K562 (cell line): ENCODE measurements at regions not wholly inside any gene's neighbourhood (a gene's known extent, or its start where the extent isn't known, plus 50 kb on each side); places are given as distances from the start of the nearest gene placed in this dataset.

ENCODE experiments used
- ATAC-seq: fragments of 200-7000 bp; cut with Tn5 transposase; 3 replicates; pipeline ENCODE4 v1.9.1; 2020; ENCODE audit warnings: moderate library complexity
- BruUV-seq: library from RNA; stranded (reverse); fragments of 400-500 nt; replicated peaks from 2 replicates; lab custom pipeline; 2021; lab: Mats Ljungman, UMichigan
- CTCF ChIA-PET: fragments of 300-600 bp; formaldehyde crosslinking; extraction: SDS; loops from one replicate; lab custom pipeline; 2021; ENCODE audit warnings: low intra/inter-chr PET ratio; lab: Yijun Ruan, JAX
- POLR2A ChIA-PET: fragments of 300-600, 350-650 bp; sonication (Branson Sonifier 250); formaldehyde crosslinking; extraction: SDS; loops from one replicate; lab custom pipeline; 2021; ENCODE audit warnings: antibody characterized with exemption, inconsistent platforms; lab: Yijun Ruan, JAX
- DNase-seq, 4 experiments: peaks; one replicate each; pipeline versions ENCODE4 v3.0.0 to v3.0.0-alpha.2; 2011 to 2018; ENCODE audit warnings: low spot score in 3 of 4, mixed read lengths in 3 of 4; ENCODE audit errors: extremely low read depth in 1 of 4
- FAIRE-seq: peaks from 2 replicates; lab custom pipeline; 2011; peaks lifted over from hg19 to GRCh38; lab: Jason Lieb, UNC
- H2AFZ ChIP-seq: 2 replicates; pipeline ENCODE4 v1.6.0; 2011; ENCODE audit warnings: low read depth, low read length, control low read depth, inconsistent platforms
- H3K27ac ChIP-seq: fragments of 200-600 bp; 3 replicates; pipeline ENCODE4 v1.8.0; 2011; ENCODE audit warnings: low read depth, mild to moderate bottlenecking, control low read depth, inconsistent platforms, low read length, moderate library complexity, mixed read lengths; ENCODE audit errors: extremely low read depth
- H3K27me3 ChIP-seq, 2 experiments: fragments of 300-600 bp in 1 of 2; 2 replicates in 1 of 2; 3 replicates in 1 of 2; pipeline versions ENCODE4 v1.6.0 to v1.8.0; 2011; ENCODE audit warnings: inconsistent platforms in 2 of 2, low read length in 2 of 2, mild to moderate bottlenecking in 1 of 2, mixed read lengths in 1 of 2, moderate library complexity in 1 of 2; ENCODE audit not compliant: control insufficient read depth in 2 of 2, insufficient read depth in 2 of 2
- H3K36me3 ChIP-seq: fragments of 300-600 bp; 3 replicates; pipeline ENCODE4 v1.8.0; 2011; ENCODE audit warnings: mild to moderate bottlenecking, low read length, inconsistent platforms; ENCODE audit not compliant: control insufficient read depth, insufficient read depth
- H3K4me1 ChIP-seq, 2 experiments: fragments of 200-600 bp in 1 of 2; replicated peaks in 1 of 2; 2 replicates in 1 of 2; 3 replicates in 1 of 2; pipeline versions ENCODE4 v1.5.1 to v1.8.0; 2011; ENCODE audit warnings: inconsistent platforms in 2 of 2, low read length in 2 of 2, mild to moderate bottlenecking in 1 of 2, mixed read lengths in 1 of 2, moderate library complexity in 1 of 2; ENCODE audit not compliant: control insufficient read depth in 2 of 2, insufficient read depth in 2 of 2
- H3K4me2 ChIP-seq: 2 replicates; pipeline ENCODE4 v1.6.1; 2011; ENCODE audit warnings: low read length, control low read depth, inconsistent platforms, mixed read lengths; ENCODE audit not compliant: insufficient read depth
- H3K4me3 ChIP-seq: fragments of 200-600 bp; sonication (generic), shearing (Covaris generic); 2 replicates; pipeline ENCODE4 v1.5.1; 2016; ENCODE audit warnings: control low read depth, inconsistent platforms
- H3K79me2 ChIP-seq: fragments of 200-600 bp; 3 replicates; pipeline ENCODE4 v1.8.0; 2011; ENCODE audit warnings: low read length, inconsistent platforms; ENCODE audit not compliant: control insufficient read depth, insufficient read depth
- H3K9ac ChIP-seq, 2 experiments: 2 replicates each; pipeline versions ENCODE4 v1.6.0 to v1.6.1; 2011; ENCODE audit warnings: low read depth in 2 of 2, low read length in 2 of 2, control low read depth in 1 of 2, inconsistent platforms in 1 of 2, mild to moderate bottlenecking in 1 of 2, mixed read lengths in 1 of 2; ENCODE audit not compliant: insufficient read depth in 1 of 2
- H3K9me1 ChIP-seq: one replicate; pipeline ENCODE4 v1.6.0; 2011; ENCODE audit warnings: inconsistent platforms, mild to moderate bottlenecking, low read length, moderate library complexity; ENCODE audit not compliant: control insufficient read depth, insufficient read depth
- H3K9me3 ChIP-seq: replicated peaks from 2 replicates; pipeline ENCODE4 v1.5.1; 2011; ENCODE audit warnings: low read depth, low read length, inconsistent platforms; ENCODE audit not compliant: control insufficient read depth, insufficient read depth
- H4K20me1 ChIP-seq: replicated peaks from 2 replicates; pipeline ENCODE4 v1.6.1; 2011; ENCODE audit warnings: low read length, inconsistent platforms, mixed read lengths; ENCODE audit not compliant: control insufficient read depth, insufficient read depth
- BCL6 ChIP-seq: fragments of 250-450 bp; sonication (Bioruptor Pico); IDR thresholded peaks from 2 replicates; pipeline ENCODE4 v1.4.0; 2020
- GTF2A2 ChIP-seq: IDR thresholded peaks from 2 replicates; pipeline ENCODE4 v1.6.1; 2016; ENCODE audit warnings: mild to moderate bottlenecking, missing genetic modification characterization, missing compliant biosample characterization
- KLF10 ChIP-seq: fragments of 250-450 bp; sonication (Bioruptor Pico); IDR thresholded peaks from 2 replicates; pipeline ENCODE4 v1.6.1; 2021; ENCODE audit warnings: matching md5 sums
- PHB ChIP-seq: fragments of 250-450 bp; sonication (Bioruptor Pico); IDR thresholded peaks from 2 replicates; pipeline ENCODE4 v1.5.0; 2021
- POLR2B ChIP-seq: fragments of 450-650 bp; IDR thresholded peaks from 2 replicates; pipeline ENCODE4 v1.6.1; 2018; ENCODE audit warnings: low read depth; ENCODE audit not compliant: partially characterized antibody
- RB1 ChIP-seq: fragments of 450-650 bp; IDR thresholded peaks from 2 replicates; pipeline ENCODE4 v1.6.1; 2017; ENCODE audit warnings: low read depth, mild to moderate bottlenecking
- STAT5A ChIP-seq: IDR thresholded peaks from 2 replicates; pipeline ENCODE4 v1.6.1; 2012; ENCODE audit warnings: low read length, inconsistent platforms, borderline replicate concordance
- ZBTB11 ChIP-seq, 3 experiments: fragments of 200-800 bp in 1 of 3; fragments of 250-450 bp in 1 of 3; fragments of 450-650 bp in 1 of 3; sonication (Bioruptor Pico) in 1 of 3; sonication (Bioruptor generic) in 1 of 3; formaldehyde crosslinking in 1 of 3; IDR thresholded peaks; 2 replicates each; pipeline versions ENCODE4 v1.6.1 to v1.8.0; 2016 to 2022; ENCODE audit warnings: mild to moderate bottlenecking in 2 of 3, missing genetic modification characterization in 2 of 3, missing compliant biosample characterization in 1 of 3, moderate library complexity in 1 of 3
- ZFPM2 ChIP-seq: fragments of 250-450 bp; sonication (Bioruptor Pico); IDR thresholded peaks from 2 replicates; pipeline ENCODE4 v1.5.1; 2022; ENCODE audit warnings: mild to moderate bottlenecking
- ZNF764 ChIP-seq: fragments of 250-450 bp; sonication (Bioruptor Pico); IDR thresholded peaks from 2 replicates; pipeline ENCODE4 v1.4.0; 2020; ENCODE audit warnings: low read depth, mild to moderate bottlenecking, moderate library complexity
- WGBS: fragments of 100-300 bp; shearing (Covaris generic); methylation state at CpG from one replicate; pipeline ENCODE4 v1.1.6; 2016; ENCODE audit warnings: low coverage, mixed read lengths; ENCODE audit not compliant: insufficient coverage; ENCODE audit errors: missing lambda C conversion rate; 5-methylcytosine and 5-hydroxymethylcytosine counted together
- in situ Hi-C: fragments of 300-500 bp; cut with MboI; formaldehyde crosslinking; loops from 4 replicates; pipeline ENCODE4 v1.15.0; 2018; ENCODE audit warnings: inconsistent platforms, mixed read lengths
- intact Hi-C: fragments of 100-400 bp; cut with micrococcal nuclease; formaldehyde crosslinking; loops from 2 replicates; pipeline ENCODE4 v1.14.2; 2022
- TF ChIP-seq, protein P1 (sequence below): fragments of 250-450 bp; sonication (Bioruptor Pico); IDR thresholded peaks from 2 replicates; pipeline ENCODE4 v1.5.0; 2020; ENCODE audit warnings: mild to moderate bottlenecking
- TF ChIP-seq, protein P2 (sequence below): sonication (generic); formaldehyde crosslinking; IDR thresholded peaks from 2 replicates; pipeline ENCODE4 v1.8.1; 2023; ENCODE audit warnings: mild to moderate bottlenecking, missing genetic modification reagents

DNA sequence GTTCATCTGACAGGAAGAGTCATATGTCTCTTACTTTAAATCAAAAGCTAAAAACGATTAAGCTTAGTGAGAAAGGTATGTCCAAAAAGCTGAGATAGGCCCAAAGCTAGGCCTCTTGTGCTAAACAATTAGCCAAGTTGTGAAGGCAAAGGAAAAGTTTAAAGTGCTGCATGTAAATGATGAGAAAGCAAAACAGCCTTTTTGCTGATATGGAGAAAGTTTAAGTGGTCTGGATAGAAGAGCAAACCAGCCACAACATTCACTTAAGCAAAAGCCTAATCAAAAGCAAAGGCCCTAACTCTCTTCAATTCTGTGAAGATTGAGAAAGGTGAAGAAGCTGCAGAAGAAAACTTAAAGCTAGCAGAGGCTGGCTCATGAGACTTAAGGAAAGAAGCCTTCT lies 511.3 kb upstream of the FAM98A start:
- no peak for FAIRE-seq
- POLR2A ChIA-PET: no interaction called here
- no peak overlapping the region for H3K27ac ChIP-seq
- no peaks in the 10 kb centered on the region for H3K36me3 ChIP-seq
- H3K27me3 ChIP-seq: no peaks in the 10 kb centered on the region
- H3K79me2 ChIP-seq: no peaks in the 10 kb centered on the region
- no peak overlapping the region for H3K9ac ChIP-seq
- no peaks in the 10 kb centered on the region for H3K9me1 ChIP-seq
- H4K20me1 ChIP-seq: no peaks in the 10 kb centered on the region
- no peak overlapping the region for H3K4me2 ChIP-seq
- DNase-seq: no peak
- 0% methylated on average over 1 of the region's 1 CpG for WGBS
- intact Hi-C loops: no loop called here
- no peaks in the 10 kb centered on the region for H3K9me3 ChIP-seq
- no peaks in the 10 kb centered on the region for H3K4me1 ChIP-seq
- no TSS peak for BruUV-seq
- ATAC-seq: no peak
- no peak overlapping the region for H3K4me3 ChIP-seq
- TF ChIP-seq, protein P1, sequence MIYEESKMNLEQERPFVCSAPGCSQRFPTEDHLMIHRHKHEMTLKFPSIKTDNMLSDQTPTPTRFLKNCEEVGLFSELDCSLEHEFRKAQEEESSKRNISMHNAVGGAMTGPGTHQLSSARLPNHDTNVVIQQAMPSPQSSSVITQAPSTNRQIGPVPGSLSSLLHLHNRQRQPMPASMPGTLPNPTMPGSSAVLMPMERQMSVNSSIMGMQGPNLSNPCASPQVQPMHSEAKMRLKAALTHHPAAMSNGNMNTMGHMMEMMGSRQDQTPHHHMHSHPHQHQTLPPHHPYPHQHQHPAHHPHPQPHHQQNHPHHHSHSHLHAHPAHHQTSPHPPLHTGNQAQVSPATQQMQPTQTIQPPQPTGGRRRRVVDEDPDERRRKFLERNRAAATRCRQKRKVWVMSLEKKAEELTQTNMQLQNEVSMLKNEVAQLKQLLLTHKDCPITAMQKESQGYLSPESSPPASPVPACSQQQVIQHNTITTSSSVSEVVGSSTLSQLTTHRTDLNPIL: no peak
- TF ChIP-seq STAT5A: no peak
- no peak for TF ChIP-seq ZNF764
- no peak for TF ChIP-seq ZFPM2
- TF ChIP-seq, all 486 proteins: peak for 0
- H2AFZ ChIP-seq: no peak overlapping the region
- CTCF ChIA-PET: no interaction called here
- in situ Hi-C loops: no loop called here

DNA sequence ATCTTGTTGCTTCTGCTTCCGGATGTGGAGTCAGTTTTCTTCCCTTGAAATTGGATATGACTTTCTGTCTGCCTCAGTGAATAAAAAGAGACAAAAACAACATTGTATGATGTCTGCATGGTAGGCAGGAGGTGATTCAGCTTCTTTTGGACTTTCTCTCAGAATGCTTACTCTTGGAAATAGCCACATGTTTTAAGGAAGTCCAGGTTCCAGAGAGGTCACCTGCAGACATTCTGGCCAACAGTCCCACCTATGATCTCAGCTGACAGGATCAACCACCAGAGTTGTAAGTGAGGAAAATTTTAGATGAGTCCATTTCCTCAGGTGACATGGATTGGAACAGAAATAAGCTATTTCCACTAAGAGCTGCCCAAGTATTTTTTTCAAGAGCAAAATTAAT lies 508.7 kb upstream of the FAM98A start:
- Histone ChIP-seq H4K20me1 (no peaks in the 10 kb centered on the region), H3K27me3 (no peaks in the 10 kb centered on the region), H3K9me3 (no peaks in the 10 kb centered on the region), H3K9ac (no peak overlapping the region), H3K4me2 (no peak overlapping the region), H3K4me1 (no peaks in the 10 kb centered on the region), H3K4me3 (no peak overlapping the region), H2AFZ (no peak overlapping the region), H3K27ac (no peak overlapping the region), H3K36me3 (no peaks in the 10 kb centered on the region), H3K9me1 (no peaks in the 10 kb centered on the region), H3K79me2 (no peaks in the 10 kb centered on the region)
- ChIA-PET CTCF (no interaction called here), POLR2A (no interaction called here)
- intact Hi-C loops (no loop called here), in situ Hi-C loops (no loop called here)
- no TSS peak for BruUV-seq
- FAIRE-seq: no peak
- no peak for ATAC-seq
- DNase-seq: no peak
- 0% methylated on average over 1 of the region's 1 CpG for WGBS
- TF ChIP-seq GTF2A2 (tag) (no peak), PHB (CRISPR knock-in tag) (no peak), KLF10 (CRISPR knock-in tag) (no peak), BCL6 (CRISPR knock-in tag) (no peak), POLR2B (no peak), ZBTB11 (CRISPR knock-in tag; IDR thresholded peaks at IDR 0.05) (no peak), RB1 (no peak)
- TF ChIP-seq, protein P2, sequence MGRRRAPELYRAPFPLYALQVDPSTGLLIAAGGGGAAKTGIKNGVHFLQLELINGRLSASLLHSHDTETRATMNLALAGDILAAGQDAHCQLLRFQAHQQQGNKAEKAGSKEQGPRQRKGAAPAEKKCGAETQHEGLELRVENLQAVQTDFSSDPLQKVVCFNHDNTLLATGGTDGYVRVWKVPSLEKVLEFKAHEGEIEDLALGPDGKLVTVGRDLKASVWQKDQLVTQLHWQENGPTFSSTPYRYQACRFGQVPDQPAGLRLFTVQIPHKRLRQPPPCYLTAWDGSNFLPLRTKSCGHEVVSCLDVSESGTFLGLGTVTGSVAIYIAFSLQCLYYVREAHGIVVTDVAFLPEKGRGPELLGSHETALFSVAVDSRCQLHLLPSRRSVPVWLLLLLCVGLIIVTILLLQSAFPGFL: no peak
